ENCODE measurements at regions not wholly inside any gene's neighbourhood (a gene's known extent, or its start where the extent isn't known, plus 50 kb on each side); places are given as distances from the start of the nearest gene placed in this dataset.

DNA sequence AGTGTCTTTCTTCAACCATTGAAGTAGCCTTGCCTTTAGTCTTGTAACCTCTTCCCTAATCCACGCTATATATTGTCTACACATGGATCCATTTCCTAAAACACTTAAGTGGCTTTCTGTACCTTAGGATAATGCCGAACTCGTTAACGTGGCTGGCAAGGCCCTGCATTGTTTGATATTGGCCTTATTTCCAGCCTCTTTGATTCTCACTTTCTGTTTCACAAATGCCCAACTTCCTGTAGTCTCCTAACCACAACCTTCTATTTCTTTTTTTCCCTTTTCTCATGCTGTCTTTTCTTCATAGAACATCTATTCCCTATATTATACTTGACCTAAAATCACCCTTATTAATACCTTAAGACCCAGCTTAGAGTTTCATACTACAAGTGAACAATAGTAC lies 536.0 kb downstream of the LMO4 start:
- TF ChIP-seq, protein P1, sequence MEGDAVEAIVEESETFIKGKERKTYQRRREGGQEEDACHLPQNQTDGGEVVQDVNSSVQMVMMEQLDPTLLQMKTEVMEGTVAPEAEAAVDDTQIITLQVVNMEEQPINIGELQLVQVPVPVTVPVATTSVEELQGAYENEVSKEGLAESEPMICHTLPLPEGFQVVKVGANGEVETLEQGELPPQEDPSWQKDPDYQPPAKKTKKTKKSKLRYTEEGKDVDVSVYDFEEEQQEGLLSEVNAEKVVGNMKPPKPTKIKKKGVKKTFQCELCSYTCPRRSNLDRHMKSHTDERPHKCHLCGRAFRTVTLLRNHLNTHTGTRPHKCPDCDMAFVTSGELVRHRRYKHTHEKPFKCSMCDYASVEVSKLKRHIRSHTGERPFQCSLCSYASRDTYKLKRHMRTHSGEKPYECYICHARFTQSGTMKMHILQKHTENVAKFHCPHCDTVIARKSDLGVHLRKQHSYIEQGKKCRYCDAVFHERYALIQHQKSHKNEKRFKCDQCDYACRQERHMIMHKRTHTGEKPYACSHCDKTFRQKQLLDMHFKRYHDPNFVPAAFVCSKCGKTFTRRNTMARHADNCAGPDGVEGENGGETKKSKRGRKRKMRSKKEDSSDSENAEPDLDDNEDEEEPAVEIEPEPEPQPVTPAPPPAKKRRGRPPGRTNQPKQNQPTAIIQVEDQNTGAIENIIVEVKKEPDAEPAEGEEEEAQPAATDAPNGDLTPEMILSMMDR (IDR thresholded peaks at IDR 0.05), result no peak
- TF ChIP-seq EP300 (IDR thresholded peaks at IDR 0.05), result no peak
